NCI-H2171 (cell line): ENCODE measurements at regions not wholly inside any gene's neighbourhood (a gene's known extent, or its start where the extent isn't known, plus 50 kb on each side); places are given as distances from the start of the nearest gene placed in this dataset.
A peak's percentile ranks its signal among the peaks of the same experiment; 100 is the strongest.

Experiments
- DNase-seq: peaks from one replicate; lab custom pipeline; 2025; lab: John Stamatoyannopoulos, UW

- DNase-seq: no peak
Measured at GRCh38 chr9:93829271-93830011, 125.7 kb downstream of the BARX1 start.

- DNase-seq: no peak
Measured at GRCh38 chr9:93828331-93829097, 126.6 kb downstream of the BARX1 start.

- DNase-seq: peak; percentile 20
Measured at GRCh38 chr9:93827545-93828330, 127.4 kb downstream of the BARX1 start.

GRCh38 chr9:93826905-93827544 is 128.1 kb downstream of the BARX1 start:
- no peak for DNase-seq

GRCh38 chr9:93826209-93826608 is 128.9 kb downstream of the BARX1 start:
- DNase-seq: no peak

GRCh38 chr9:93825348-93826115 is 129.6 kb downstream of the BARX1 start:
- no peak for DNase-seq

- DNase-seq: no peak
Measured at GRCh38 chr9:93824386-93825294, 130.5 kb downstream of the BARX1 start.

- no peak for DNase-seq
Measured at GRCh38 chr9:93823245-93824072, 131.7 kb downstream of the BARX1 start.

- no peak for DNase-seq
Measured at GRCh38 chr9:93822229-93822628, 132.9 kb downstream of the BARX1 start.

GRCh38 chr9:93821307-93821703 is 133.8 kb downstream of the BARX1 start:
- DNase-seq: no peak

GRCh38 chr9:93820667-93821306 is 134.4 kb downstream of the BARX1 start:
- no peak for DNase-seq

GRCh38 chr9:93819905-93820304 is 135.2 kb downstream of the BARX1 start:
- DNase-seq: no peak

GRCh38 chr9:93818827-93819472 is 136.2 kb downstream of the BARX1 start:
- DNase-seq: no peak

- no peak for DNase-seq
Measured at GRCh38 chr9:93818237-93818636, 136.9 kb downstream of the BARX1 start.

- no peak for DNase-seq
Measured at GRCh38 chr9:93815677-93816076, 139.5 kb downstream of the BARX1 start.

GRCh38 chr9:93815135-93815534 is 140.0 kb downstream of the BARX1 start:
- DNase-seq: no peak

GRCh38 chr9:93814077-93814956 is 140.8 kb downstream of the BARX1 start:
- peak; percentile 75 for DNase-seq
